ENCODE measurements at regions not wholly inside any gene's neighbourhood (a gene's known extent, or its start where the extent isn't known, plus 50 kb on each side); places are given as distances from the start of the nearest gene placed in this dataset.

DNA sequence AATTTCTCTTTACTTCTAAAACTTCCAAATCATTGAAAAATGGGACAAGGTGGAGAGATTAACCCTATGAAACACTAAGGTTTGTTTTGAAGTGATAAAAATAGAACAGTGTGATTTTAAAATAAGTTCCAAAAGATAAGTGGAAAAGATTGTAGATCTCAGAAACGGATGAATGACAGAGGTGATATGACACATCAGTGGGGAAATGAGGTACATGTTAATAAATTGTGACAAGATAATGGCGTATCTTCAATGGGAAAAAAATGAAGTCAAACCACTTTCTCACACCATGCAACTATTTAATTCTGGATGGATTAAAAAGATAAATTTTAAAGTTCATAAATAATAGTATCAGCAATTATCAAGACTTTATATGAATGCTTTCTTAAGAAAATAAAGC lies 159.7 kb upstream of the VWC2 start:
- TF ChIP-seq POLR2A (IDR thresholded peaks at IDR 0.05): no peak
- no peak for TF ChIP-seq CTCF (IDR thresholded peaks at IDR 0.05)
